ENCODE measurements at regions not wholly inside any gene's neighbourhood (a gene's known extent, or its start where the extent isn't known, plus 50 kb on each side); places are given as distances from the start of the nearest gene placed in this dataset.

GRCh38 chr4:178448372-178449035 lies 1006.3 kb upstream of the AGA start:
- Histone ChIP-seq H3K79me1 (ENCODE audit: low read depth in 1 of 2, low read length in 2 of 2) (no peaks in the 10 kb centered on the region), H2BK5ac (ENCODE audit: low read depth, low read length, poor library complexity, severe bottlenecking) (no peak overlapping the region), H4K91ac (ENCODE audit: insufficient read depth, low read depth, low read length) (no peak overlapping the region), H3K23ac (ENCODE audit: low read depth, low read length) (no peak overlapping the region), H3K4ac (ENCODE audit: low read depth, low read length) (no peak overlapping the region), H3K4me3 (ENCODE audit: insufficient read depth, low read depth, low read length) (no peak overlapping the region), H4K20me1 (ENCODE audit: insufficient read depth, low read length) (no peaks in the 10 kb centered on the region), H3K4me1 (ENCODE audit: control insufficient read depth, insufficient read depth, low read length) (no peaks in the 10 kb centered on the region), H3K27me3 (ENCODE audit: control insufficient read depth, insufficient read depth, low read length) (no peaks in the 10 kb centered on the region), H2AFZ (replicated peaks; ENCODE audit: low read length, poor library complexity) (no peak overlapping the region), H2AK9ac (replicated peaks; ENCODE audit: low read depth, low read length, poor library complexity) (no peak overlapping the region), H2BK15ac (ENCODE audit: low read depth, low read length) (no peak overlapping the region), H3K56ac (ENCODE audit: extremely low read depth, insufficient read depth, low read length) (no peak overlapping the region), H3K9me1 (ENCODE audit: insufficient read depth, low read length) (no peaks in the 10 kb centered on the region), H3K36me3 (ENCODE audit: control insufficient read depth, insufficient read depth, low read length) (no peaks in the 10 kb centered on the region), H4K8ac (ENCODE audit: low read depth in 2 of 2, low read length in 2 of 2) (no peak overlapping the region), H2BK120ac (ENCODE audit: low read depth, low read length) (no peak overlapping the region), H3K14ac (replicated peaks; ENCODE audit: low read depth, low read length) (no peak overlapping the region), H3K4me2 (ENCODE audit: low read depth, low read length) (no peak overlapping the region), H2AK5ac (ENCODE audit: low read depth, low read length) (no peak overlapping the region), H3K9me3 (ENCODE audit: control insufficient read depth, insufficient read depth, low read length) (peaks cover 3% of the 10 kb centered on the region), H3K18ac (ENCODE audit: low read depth, low read length) (no peak overlapping the region), H3K27ac (ENCODE audit: insufficient read depth, low read length) (no peak overlapping the region), H2BK20ac (ENCODE audit: low read depth, low read length) (no peak overlapping the region), H4K5ac (ENCODE audit: low read depth, low read length) (no peak overlapping the region), H3K9ac (ENCODE audit: low read depth, low read length) (no peak overlapping the region)
- BruUV-seq (replicated peaks), result no TSS peak
- ChIA-PET POLR2A (ENCODE audit: unreplicated experiment) (no interaction called here), CTCF (interaction anchor here (0.6 kb wide), 1 partner anchor 8 kb away, joined by 3 read pairs; no protein-coding TSS in a partner anchor)
- DNase-seq (no peak), ATAC-seq (ENCODE audit: low read depth) (no peak)
- TF ChIP-seq POLR2A (IDR thresholded peaks at IDR 0.05; ENCODE audit: low read depth, low read length) (no peak), RAD21 (IDR thresholded peaks at IDR 0.05; ENCODE audit: low read length) (no peak), ELK1 (IDR thresholded peaks at IDR 0.05; ENCODE audit: borderline replicate concordance, low read depth, low read length) (no peak), BHLHE40 (IDR thresholded peaks at IDR 0.05; ENCODE audit: low read depth, low read length) (no peak), RCOR1 (IDR thresholded peaks at IDR 0.05; ENCODE audit: insufficient replicate concordance, low read length) (no peak), NFE2L2 (IDR thresholded peaks at IDR 0.05; ENCODE audit: low read depth, low read length) (no peak)
- dilution Hi-C loops (cut with HindIII; ENCODE audit: low sequenced_read_pairs, unreplicated experiment), result no loop called here
- in situ Hi-C loops (cut with MboI; ENCODE audit: low sequenced_read_pairs), result no loop called here
- WGBS, 2 experiments (ENCODE audit: extremely low coverage in 2 of 2, insufficient read length in 1 of 2), result no CpG with 5 or more reads among the region's 2 CpGs
- intact Hi-C loops (cut with micrococcal nuclease), result no loop called here

Data from IMR-90 (cell line).